ENCODE measurements at regions not wholly inside any gene's neighbourhood (a gene's known extent, or its start where the extent isn't known, plus 50 kb on each side); places are given as distances from the start of the nearest gene placed in this dataset.

DNA sequence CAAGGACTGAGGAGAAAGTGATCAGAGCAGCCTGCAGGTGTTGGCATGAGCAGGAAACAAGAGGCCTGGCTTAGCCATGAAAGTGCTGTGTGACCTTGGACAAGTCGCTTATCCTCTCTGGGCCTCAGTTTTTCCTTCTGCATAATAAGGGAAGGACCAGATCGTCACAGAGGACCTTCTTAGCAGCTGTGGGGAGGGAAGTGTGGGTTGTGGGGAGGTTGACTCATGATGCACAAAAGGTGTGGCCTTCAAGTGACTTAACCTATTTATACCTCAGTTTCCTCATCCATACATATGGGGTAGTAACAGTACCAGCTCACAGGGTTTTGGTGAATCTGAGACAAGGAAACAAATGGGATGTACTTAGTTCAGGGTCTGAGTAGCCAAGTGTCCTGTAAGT, 658.8 kb downstream of the MATN1 start:
- WGBS (ENCODE audit: insufficient coverage, insufficient read length) = no CpG with 5 or more reads among the region's 2 CpGs
- DNase-seq (ENCODE audit: low read depth, low spot score) = no peak
- Histone ChIP-seq H3K27ac (ENCODE audit: low read length) (no peak overlapping the region), H3K4me1 (ENCODE audit: control insufficient read depth, insufficient read depth, low read length) (no peaks in the 10 kb centered on the region; the same call in 1 of the 2 replicates), H3K4me3 (ENCODE audit: low read length) (no peak overlapping the region), H3K27me3 (ENCODE audit: control insufficient read depth, insufficient read depth, low read length) (no peaks in the 10 kb centered on the region), H3K36me3 (ENCODE audit: control insufficient read depth, insufficient read depth, low read length) (no peaks in the 10 kb centered on the region), H3K9me3 (ENCODE audit: control insufficient read depth, insufficient read depth, low read length) (no peaks in the 10 kb centered on the region)

DNA sequence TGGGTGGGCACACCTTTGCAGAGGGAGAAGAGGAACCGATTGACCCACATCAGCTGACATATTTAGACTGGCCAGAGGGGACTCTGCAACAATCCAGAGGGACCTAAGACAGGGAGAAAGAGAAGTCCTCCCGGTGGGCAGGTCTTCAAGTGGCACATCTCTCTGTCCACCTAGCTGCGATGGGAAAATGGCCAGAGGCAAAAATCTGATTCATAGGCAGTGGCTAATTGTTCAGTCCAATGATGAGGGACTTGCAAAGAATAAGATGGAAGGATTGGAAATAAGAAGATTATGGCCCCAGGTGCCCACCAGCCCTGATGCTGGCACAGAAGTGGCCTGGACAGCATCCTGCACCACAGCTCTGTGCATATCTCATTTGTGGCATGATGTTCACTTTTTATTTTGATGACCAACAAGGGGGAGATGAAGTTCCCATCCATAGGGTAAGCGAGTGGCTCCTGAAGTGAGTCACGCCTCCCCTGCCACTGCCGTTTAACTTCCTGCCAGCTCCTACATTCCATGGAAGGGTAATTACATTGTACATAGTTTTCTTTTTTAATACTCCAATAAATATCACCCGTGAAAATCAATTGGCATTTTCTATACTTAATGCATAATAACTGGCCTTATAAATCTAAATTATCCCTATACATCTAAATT, 659.6 kb downstream of the MATN1 start:
- H3K4me3 ChIP-seq (ENCODE audit: low read length) = no peak overlapping the region
- no peak for DNase-seq (ENCODE audit: low read depth, low spot score)
- no peaks in the 10 kb centered on the region; the same call in 1 of the 2 replicates for H3K4me1 ChIP-seq (ENCODE audit: control insufficient read depth, insufficient read depth, low read length)
- no CpG with 5 or more reads among the region's 7 CpGs for WGBS (ENCODE audit: insufficient coverage, insufficient read length)
- H3K9me3 ChIP-seq (ENCODE audit: control insufficient read depth, insufficient read depth, low read length) = no peaks in the 10 kb centered on the region
- no peaks in the 10 kb centered on the region for H3K27me3 ChIP-seq (ENCODE audit: control insufficient read depth, insufficient read depth, low read length)
- no peak overlapping the region for H3K27ac ChIP-seq (ENCODE audit: low read length)
- no peaks in the 10 kb centered on the region for H3K36me3 ChIP-seq (ENCODE audit: control insufficient read depth, insufficient read depth, low read length)

DNA sequence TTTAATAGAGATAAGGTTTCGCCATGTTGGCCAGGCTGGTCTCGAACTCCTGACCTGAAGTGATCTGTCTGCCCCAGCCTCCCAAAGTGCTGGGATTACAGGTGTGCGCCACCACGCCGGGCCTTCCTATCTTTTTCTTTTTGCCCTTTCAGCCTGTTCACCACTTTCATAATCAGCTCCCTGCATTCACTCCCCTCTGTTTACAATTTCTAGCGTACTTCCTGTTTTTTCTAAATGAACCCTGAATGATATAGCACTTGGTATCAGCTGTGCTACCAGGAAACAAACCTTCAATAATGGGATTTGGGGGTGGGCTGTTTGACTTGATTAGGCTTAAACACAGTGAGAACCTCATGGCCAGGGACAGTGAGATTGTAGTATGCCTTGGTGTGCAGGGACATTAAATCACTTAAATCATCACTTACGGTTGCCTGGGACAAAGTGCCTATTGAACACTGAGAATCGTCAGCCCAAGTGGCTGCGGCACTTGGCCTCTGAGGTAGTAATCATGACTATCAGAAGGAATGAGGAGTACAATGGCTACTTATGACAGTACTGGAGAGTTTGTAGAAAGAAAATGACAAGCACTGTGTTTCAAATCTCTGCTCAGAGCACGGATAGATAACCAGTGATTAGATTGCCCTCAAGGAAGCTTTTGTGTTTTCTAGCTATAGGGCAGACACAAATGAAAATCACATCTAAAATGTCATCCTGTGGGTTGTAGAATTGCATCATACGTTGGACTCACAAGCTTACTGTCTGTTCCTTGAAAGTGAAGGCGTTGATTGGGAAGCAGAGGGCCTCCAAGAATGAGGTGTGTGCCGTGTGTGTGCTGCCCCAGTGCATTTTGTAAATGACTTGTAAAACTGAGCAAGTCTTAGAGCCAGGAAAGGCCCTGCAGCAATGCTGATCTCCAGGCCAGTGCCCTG, 661.8 kb downstream of the MATN1 start:
- no CpG with 5 or more reads among the region's 13 CpGs for WGBS (ENCODE audit: insufficient coverage, insufficient read length)
- Histone ChIP-seq H3K4me3 (ENCODE audit: low read length) (no peak overlapping the region), H3K27me3 (ENCODE audit: control insufficient read depth, insufficient read depth, low read length) (no peaks in the 10 kb centered on the region), H3K27ac (ENCODE audit: low read length) (no peak overlapping the region), H3K4me1 (ENCODE audit: control insufficient read depth, insufficient read depth, low read length) (no peaks in the 10 kb centered on the region; the same call in 1 of the 2 replicates), H3K36me3 (ENCODE audit: control insufficient read depth, insufficient read depth, low read length) (no peaks in the 10 kb centered on the region), H3K9me3 (ENCODE audit: control insufficient read depth, insufficient read depth, low read length) (no peaks in the 10 kb centered on the region)
- DNase-seq (ENCODE audit: low read depth, low spot score) = no peak

DNA sequence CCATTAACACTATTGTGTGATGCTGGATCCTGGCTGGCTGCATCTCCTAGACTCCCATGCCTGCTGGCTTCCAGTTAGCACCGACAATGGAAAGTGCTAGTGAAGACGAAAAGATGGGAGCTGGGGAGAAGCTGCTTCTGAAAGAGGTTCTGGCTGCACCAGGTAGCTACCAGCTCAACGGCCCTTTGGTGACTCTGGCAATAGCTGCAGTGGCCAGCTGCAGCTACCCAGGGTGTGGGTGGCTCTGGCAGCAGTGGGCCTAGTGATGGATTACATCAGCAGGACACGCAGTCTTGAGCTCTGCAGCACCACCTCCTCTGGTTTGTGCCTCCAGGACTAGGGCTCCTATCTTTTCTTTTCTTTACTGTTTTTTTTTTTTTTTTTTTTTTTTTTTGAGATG, 662.6 kb downstream of the MATN1 start:
- Histone ChIP-seq H3K27ac (ENCODE audit: low read length) (no peak overlapping the region), H3K4me1 (ENCODE audit: control insufficient read depth, insufficient read depth, low read length) (no peaks in the 10 kb centered on the region; the same call in 1 of the 2 replicates), H3K9me3 (ENCODE audit: control insufficient read depth, insufficient read depth, low read length) (no peaks in the 10 kb centered on the region), H3K4me3 (ENCODE audit: low read length) (no peak overlapping the region), H3K36me3 (ENCODE audit: control insufficient read depth, insufficient read depth, low read length) (no peaks in the 10 kb centered on the region), H3K27me3 (ENCODE audit: control insufficient read depth, insufficient read depth, low read length) (no peaks in the 10 kb centered on the region)
- DNase-seq (ENCODE audit: low read depth, low spot score) = no peak
- no CpG with 5 or more reads among the region's 4 CpGs for WGBS (ENCODE audit: insufficient coverage, insufficient read length)

DNA sequence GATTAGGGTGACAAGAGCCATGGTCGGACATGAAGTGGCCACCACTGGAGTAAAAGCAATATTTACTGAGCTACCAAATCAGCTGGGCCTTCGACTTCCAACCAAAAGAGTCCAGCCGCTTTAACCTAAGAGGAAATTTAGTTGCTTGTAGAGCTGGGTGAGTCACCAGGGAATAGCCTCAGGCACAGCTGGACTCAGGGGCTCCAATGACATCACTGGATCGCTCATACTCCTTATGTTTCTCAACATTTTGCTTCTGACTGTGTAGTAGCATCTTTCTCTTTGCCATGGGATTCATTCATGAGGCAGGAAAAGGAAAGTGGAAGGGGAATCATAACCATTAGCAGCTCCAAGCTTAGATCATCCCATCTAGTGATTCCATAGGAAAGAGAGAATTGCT, 664.4 kb downstream of the MATN1 start:
- no peak for DNase-seq (ENCODE audit: low read depth, low spot score)
- Histone ChIP-seq H3K27ac (ENCODE audit: low read length) (no peak overlapping the region), H3K9me3 (ENCODE audit: control insufficient read depth, insufficient read depth, low read length) (no peaks in the 10 kb centered on the region), H3K4me3 (ENCODE audit: low read length) (no peak overlapping the region), H3K4me1 (ENCODE audit: control insufficient read depth, insufficient read depth, low read length) (no peaks in the 10 kb centered on the region; the same call in 1 of the 2 replicates), H3K27me3 (ENCODE audit: control insufficient read depth, insufficient read depth, low read length) (no peaks in the 10 kb centered on the region), H3K36me3 (ENCODE audit: control insufficient read depth, insufficient read depth, low read length) (no peaks in the 10 kb centered on the region)
- WGBS (ENCODE audit: insufficient coverage, insufficient read length) = no CpG with 5 or more reads among the region's 4 CpGs

DNA sequence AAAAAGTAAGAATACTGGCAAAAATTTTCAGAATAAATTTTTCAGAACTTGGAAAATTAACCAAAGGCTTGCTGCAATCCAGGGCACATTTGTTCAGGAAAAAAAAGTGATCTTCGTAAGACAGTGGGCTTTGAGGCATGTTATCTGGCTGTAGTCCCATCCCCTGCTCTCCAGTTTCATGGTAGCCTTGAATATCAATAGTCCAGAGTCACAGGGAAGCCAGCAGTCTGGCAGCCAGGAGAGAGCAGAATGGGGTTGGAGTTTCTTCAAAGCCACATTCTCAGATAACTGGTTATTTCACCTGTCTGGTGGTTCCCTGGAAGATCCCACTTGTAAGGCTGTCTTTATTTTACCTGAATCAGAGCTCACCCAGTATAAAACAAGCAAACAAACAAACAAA, 669.3 kb downstream of the MATN1 start:
- H3K9me3 ChIP-seq (ENCODE audit: control insufficient read depth, insufficient read depth, low read length) = no peaks in the 10 kb centered on the region
- no peak for DNase-seq (ENCODE audit: low read depth, low spot score)
- no peaks in the 10 kb centered on the region for H3K27me3 ChIP-seq (ENCODE audit: control insufficient read depth, insufficient read depth, low read length)
- WGBS (ENCODE audit: insufficient coverage, insufficient read length) = no CpG with 5 or more reads among the region's 1 CpG
- no peaks in the 10 kb centered on the region for H3K4me1 ChIP-seq (ENCODE audit: control insufficient read depth, insufficient read depth, low read length)
- no peak overlapping the region for H3K27ac ChIP-seq (ENCODE audit: low read length)
- no peak overlapping the region for H3K4me3 ChIP-seq (ENCODE audit: low read length)
- H3K36me3 ChIP-seq (ENCODE audit: control insufficient read depth, insufficient read depth, low read length) = no peaks in the 10 kb centered on the region

DNA sequence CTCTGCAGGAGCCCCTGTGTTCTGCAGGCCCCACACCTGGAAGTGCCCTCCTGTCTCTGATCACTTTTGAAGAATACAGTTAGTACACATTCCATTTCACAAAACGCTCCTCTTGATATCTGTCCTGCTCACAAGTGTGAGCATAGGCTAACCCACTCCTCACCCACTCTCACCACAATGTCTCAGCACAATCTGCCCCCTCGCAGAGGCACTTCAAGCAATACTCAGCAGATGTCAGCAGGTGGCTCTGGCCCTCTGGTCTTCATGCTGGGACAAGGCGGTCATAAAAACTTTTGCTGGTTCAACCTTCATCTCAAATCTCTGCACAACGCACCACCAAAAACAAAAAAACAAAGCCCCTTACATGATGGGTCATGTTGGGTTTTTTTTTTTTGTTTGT, 671.2 kb downstream of the MATN1 start:
- Histone ChIP-seq H3K27me3 (ENCODE audit: control insufficient read depth, insufficient read depth, low read length) (no peaks in the 10 kb centered on the region), H3K36me3 (ENCODE audit: control insufficient read depth, insufficient read depth, low read length) (no peaks in the 10 kb centered on the region)

DNA sequence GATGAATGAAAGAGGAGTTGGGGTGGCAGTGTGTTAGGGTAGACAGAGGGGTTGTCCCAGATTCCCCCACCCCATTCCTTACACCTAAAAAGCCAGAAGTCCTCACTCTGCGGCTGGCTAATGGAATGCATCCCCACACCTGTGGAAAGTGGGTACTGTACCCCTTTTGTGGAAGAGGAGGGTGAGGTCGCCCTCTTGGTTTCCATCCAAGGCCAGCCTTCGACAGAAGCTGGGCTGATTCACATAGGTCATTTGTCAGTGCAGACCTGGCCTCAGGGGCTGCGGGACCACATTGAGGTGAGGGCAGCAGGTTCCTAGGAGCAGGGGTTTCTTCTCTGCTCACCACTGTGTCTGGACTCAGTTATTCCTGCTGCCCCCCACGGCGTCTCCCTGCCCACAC, 671.6 kb downstream of the MATN1 start:
- no peak overlapping the region for H3K4me3 ChIP-seq (ENCODE audit: low read length)
- DNase-seq (ENCODE audit: low read depth, low spot score) = no peak
- no peaks in the 10 kb centered on the region for H3K27me3 ChIP-seq (ENCODE audit: control insufficient read depth, insufficient read depth, low read length)
- no peaks in the 10 kb centered on the region for H3K36me3 ChIP-seq (ENCODE audit: control insufficient read depth, insufficient read depth, low read length)
- no peaks in the 10 kb centered on the region for H3K4me1 ChIP-seq (ENCODE audit: control insufficient read depth, insufficient read depth, low read length)
- no peak overlapping the region for H3K27ac ChIP-seq (ENCODE audit: low read length)
- H3K9me3 ChIP-seq (ENCODE audit: control insufficient read depth, insufficient read depth, low read length) = no peaks in the 10 kb centered on the region
- no CpG with 5 or more reads among the region's 6 CpGs for WGBS (ENCODE audit: insufficient coverage, insufficient read length)

More for the DNA sequence above, 671.2 kb downstream of the MATN1 start:
- Histone ChIP-seq H3K4me3 (ENCODE audit: low read length) (no peak overlapping the region), H3K27ac (ENCODE audit: low read length) (no peak overlapping the region), H3K4me1 (ENCODE audit: control insufficient read depth, insufficient read depth, low read length) (no peaks in the 10 kb centered on the region), H3K9me3 (ENCODE audit: control insufficient read depth, insufficient read depth, low read length) (no peaks in the 10 kb centered on the region)
- no CpG with 5 or more reads among the region's 4 CpGs for WGBS (ENCODE audit: insufficient coverage, insufficient read length)
- DNase-seq (ENCODE audit: low read depth, low spot score) = no peak

DNA sequence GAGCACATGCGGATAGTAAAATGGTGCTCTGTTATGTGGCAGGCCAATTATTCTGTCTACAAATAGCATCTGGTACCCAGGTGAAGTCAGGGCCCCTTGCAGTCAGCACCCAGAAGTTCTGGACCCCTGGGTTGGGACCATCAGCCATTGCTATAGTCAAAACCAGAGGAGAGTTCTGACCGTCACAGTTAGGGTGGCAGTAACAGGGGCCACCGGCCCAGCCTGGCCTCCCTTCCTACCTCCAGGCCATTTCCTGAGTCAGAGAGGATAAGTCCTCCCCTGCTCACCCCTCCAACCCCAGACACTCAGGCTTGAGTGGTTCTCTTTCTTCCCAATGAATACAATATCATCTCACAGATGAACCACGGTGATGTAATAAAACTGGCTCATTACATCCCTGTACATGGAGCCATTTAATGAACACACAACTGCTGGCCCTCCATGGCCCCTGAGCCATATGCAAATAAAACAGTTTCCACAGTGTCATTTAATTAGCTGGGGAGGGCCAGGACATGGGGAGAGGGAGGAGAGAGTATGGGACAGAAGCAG, 673.6 kb downstream of the MATN1 start:
- WGBS (ENCODE audit: insufficient coverage, insufficient read length) = no CpG with 5 or more reads among the region's 4 CpGs
- H3K9me3 ChIP-seq (ENCODE audit: control insufficient read depth, insufficient read depth, low read length) = no peaks in the 10 kb centered on the region
- H3K4me3 ChIP-seq (ENCODE audit: low read length) = no peak overlapping the region
- H3K4me1 ChIP-seq (ENCODE audit: control insufficient read depth, insufficient read depth, low read length) = no peaks in the 10 kb centered on the region
- DNase-seq (ENCODE audit: low read depth, low spot score) = no peak
- no peaks in the 10 kb centered on the region for H3K36me3 ChIP-seq (ENCODE audit: control insufficient read depth, insufficient read depth, low read length)
- H3K27ac ChIP-seq (ENCODE audit: low read length) = no peak overlapping the region
- H3K27me3 ChIP-seq (ENCODE audit: control insufficient read depth, insufficient read depth, low read length) = no peaks in the 10 kb centered on the region

DNA sequence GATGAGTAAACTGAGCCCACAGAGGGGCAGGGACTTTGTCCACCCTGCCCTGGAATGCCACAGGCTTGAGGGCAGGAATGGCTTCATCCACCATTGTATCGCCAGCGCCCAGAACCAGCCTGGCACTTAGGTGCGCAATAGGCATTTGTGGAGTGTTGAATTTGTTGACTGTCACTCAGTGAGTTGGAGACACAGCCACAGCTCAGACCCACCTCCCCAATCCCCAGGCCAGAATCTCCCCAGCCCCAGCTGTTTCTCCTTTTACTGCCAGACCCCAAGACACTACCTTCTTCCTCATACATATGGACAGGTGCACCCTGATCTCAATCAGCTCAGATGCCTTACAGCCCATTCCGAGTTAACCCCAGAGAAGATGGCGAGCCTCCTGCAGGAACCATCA, 674.5 kb downstream of the MATN1 start:
- no peaks in the 10 kb centered on the region for H3K9me3 ChIP-seq (ENCODE audit: control insufficient read depth, insufficient read depth, low read length)
- no CpG with 5 or more reads among the region's 5 CpGs for WGBS (ENCODE audit: insufficient coverage, insufficient read length)
- H3K4me1 ChIP-seq (ENCODE audit: control insufficient read depth, insufficient read depth, low read length) = no peaks in the 10 kb centered on the region
- H3K27ac ChIP-seq (ENCODE audit: low read length) = no peak overlapping the region
- no peak overlapping the region for H3K4me3 ChIP-seq (ENCODE audit: low read length)
- no peak for DNase-seq (ENCODE audit: low read depth, low spot score)
- peaks cover 2% of the 10 kb centered on the region; the same call in 1 of the 2 replicates for H3K36me3 ChIP-seq (ENCODE audit: control insufficient read depth, insufficient read depth, low read length)
- H3K27me3 ChIP-seq (ENCODE audit: control insufficient read depth, insufficient read depth, low read length) = no peaks in the 10 kb centered on the region
